H9 (cell line): ENCODE measurements at regions not wholly inside any gene's neighbourhood (a gene's known extent, or its start where the extent isn't known, plus 50 kb on each side); places are given as distances from the start of the nearest gene placed in this dataset.

Experiments
- DNase-seq: peaks from one replicate; pipeline ENCODE4 v3.0.0-alpha.2; 2017
- H2AFZ ChIP-seq: one replicate; pipeline ENCODE4 v1.6.1; 2013; ENCODE audit warnings: mild to moderate bottlenecking, low read length, control low read depth, moderate library complexity
- H2AK5ac ChIP-seq: 2 replicates; pipeline ENCODE4 v1.6.1; 2013; ENCODE audit warnings: low read length, control low read depth, mixed read lengths; ENCODE audit not compliant: insufficient read length
- H2BK120ac ChIP-seq: one replicate; pipeline ENCODE4 v1.6.1; 2013; ENCODE audit warnings: low read depth, mild to moderate bottlenecking, low read length, control low read depth, inconsistent platforms; ENCODE audit not compliant: poor library complexity, severe bottlenecking
- H2BK12ac ChIP-seq: 2 replicates; pipeline ENCODE4 v1.6.1; 2013; ENCODE audit warnings: low read length, control low read depth, mixed read lengths, low read depth; ENCODE audit not compliant: insufficient read length
- H2BK15ac ChIP-seq: 2 replicates; pipeline ENCODE4 v1.6.1; 2013; ENCODE audit warnings: low read depth, low read length, control low read depth
- H2BK20ac ChIP-seq: one replicate; pipeline ENCODE4 v1.6.1; 2013; ENCODE audit warnings: low read depth, mild to moderate bottlenecking, low read length, control low read depth, inconsistent platforms; ENCODE audit not compliant: poor library complexity, severe bottlenecking
- H2BK5ac ChIP-seq: 2 replicates; pipeline ENCODE4 v1.6.1; 2013; ENCODE audit warnings: low read length, control low read depth, mixed read lengths; ENCODE audit not compliant: insufficient read length
- H3K14ac ChIP-seq: 2 replicates; pipeline ENCODE4 v1.6.1; 2013; ENCODE audit warnings: low read length, control low read depth; ENCODE audit not compliant: insufficient read depth
- H3K18ac ChIP-seq: 2 replicates; pipeline ENCODE4 v1.6.1; 2013; ENCODE audit warnings: low read depth, mild to moderate bottlenecking, mixed read lengths, low read length, control low read depth; ENCODE audit not compliant: insufficient read length
- H3K23ac ChIP-seq: 2 replicates; pipeline ENCODE4 v1.6.1; 2013; ENCODE audit warnings: low read length, control low read depth, mixed read lengths, low read depth; ENCODE audit not compliant: insufficient read length
- H3K23me2 ChIP-seq: 2 replicates; pipeline ENCODE4 v1.6.1; 2013; ENCODE audit warnings: low read depth, mild to moderate bottlenecking, mixed read lengths, low read length, control low read depth; ENCODE audit not compliant: insufficient read length, poor library complexity, severe bottlenecking
- H3K27ac ChIP-seq: 2 replicates; pipeline ENCODE4 v1.5.1; 2013; ENCODE audit warnings: low read length, control low read depth, mixed read lengths, low read depth; ENCODE audit not compliant: insufficient read length
- H3K27me3 ChIP-seq: 2 replicates; pipeline ENCODE4 v1.6.1; 2013; ENCODE audit warnings: low read length, control low read depth, inconsistent platforms; ENCODE audit not compliant: insufficient read depth
- H3K4ac ChIP-seq: 2 replicates; pipeline ENCODE4 v1.6.1; 2013; ENCODE audit warnings: low read depth, mild to moderate bottlenecking, control low read depth, inconsistent platforms, low read length, moderate library complexity
- H3K4me1 ChIP-seq: 2 replicates; pipeline ENCODE4 v1.6.1; 2013; ENCODE audit warnings: low read length, control low read depth, inconsistent platforms; ENCODE audit not compliant: insufficient read depth
- H3K4me2 ChIP-seq: 2 replicates; pipeline ENCODE4 v1.6.1; 2013; ENCODE audit warnings: low read length, control low read depth, mixed read lengths; ENCODE audit not compliant: insufficient read length, insufficient read depth
- H3K56ac ChIP-seq: 2 replicates; pipeline ENCODE4 v1.6.1; 2013; ENCODE audit warnings: low read depth, mild to moderate bottlenecking, mixed read lengths, low read length, control low read depth; ENCODE audit not compliant: insufficient read length
- H3K79me1 ChIP-seq: 2 replicates; pipeline ENCODE4 v1.6.1; 2013; ENCODE audit warnings: low read depth, mild to moderate bottlenecking, moderate library complexity, low read length, control low read depth, inconsistent platforms; ENCODE audit not compliant: insufficient read depth, poor library complexity, severe bottlenecking
- H3K79me2 ChIP-seq: 2 replicates; pipeline ENCODE4 v1.6.1; 2013; ENCODE audit warnings: low read length, control low read depth, inconsistent platforms; ENCODE audit not compliant: insufficient read depth
- H3K9ac ChIP-seq: 2 replicates; pipeline ENCODE4 v1.6.1; 2013; ENCODE audit warnings: low read length, control low read depth, mixed read lengths; ENCODE audit not compliant: insufficient read length; ENCODE audit errors: extremely low read depth
- H3K9me3 ChIP-seq: one replicate; pipeline ENCODE4 v1.6.1; 2013; ENCODE audit warnings: low read depth, low read length, inconsistent platforms; ENCODE audit not compliant: control insufficient read depth
- H3T11ph ChIP-seq: one replicate; pipeline ENCODE4 v1.6.1; 2013; ENCODE audit warnings: mild to moderate bottlenecking, low read length, control low read depth, inconsistent platforms
- H4K20me1 ChIP-seq: one replicate; pipeline ENCODE4 v1.6.1; 2013; ENCODE audit not compliant: control insufficient read depth, insufficient read length, insufficient read depth
- H4K5ac ChIP-seq: 2 replicates; pipeline ENCODE4 v1.6.1; 2013; ENCODE audit warnings: low read depth, mild to moderate bottlenecking, mixed read lengths, low read length, control low read depth; ENCODE audit not compliant: insufficient read length
- H4K8ac ChIP-seq: replicated peaks from 2 replicates; pipeline ENCODE4 v1.6.1; 2013; ENCODE audit warnings: low read length, control low read depth, mixed read lengths, low read depth; ENCODE audit not compliant: insufficient read length
- H4K91ac ChIP-seq: 2 replicates; pipeline ENCODE4 v1.6.1; 2013; ENCODE audit warnings: low read depth, mild to moderate bottlenecking, moderate library complexity, mixed read lengths, low read length, control low read depth; ENCODE audit not compliant: insufficient read length
- H3K27ac Mint-ChIP-seq, 3 experiments: 2 replicates in 2 of 3; 3 replicates in 1 of 3; pipeline ENCODE4 v1.8.0; 2020 to 2021; ENCODE audit warnings: mixed read lengths in 3 of 3, mild to moderate bottlenecking in 1 of 3, moderate library complexity in 1 of 3
- H3K27me3 Mint-ChIP-seq: 2 replicates; pipeline ENCODE4 v1.8.0; 2021; ENCODE audit warnings: low read depth, mild to moderate bottlenecking, moderate library complexity, mixed read lengths
- H3K36me3 Mint-ChIP-seq, 3 experiments: 2 replicates in 2 of 3; 3 replicates in 1 of 3; pipeline ENCODE4 v1.8.0; 2020 to 2021; ENCODE audit warnings: low read depth in 3 of 3, mixed read lengths in 3 of 3; ENCODE audit not compliant: insufficient read depth in 1 of 3
- H3K4me1 Mint-ChIP-seq, 2 experiments: 2 replicates each; pipeline ENCODE4 v1.8.0; 2020; ENCODE audit warnings: mixed read lengths in 2 of 2
- H3K4me3 Mint-ChIP-seq, 2 experiments: 2 replicates in 1 of 2; 3 replicates in 1 of 2; pipeline ENCODE4 v1.8.0; 2020 to 2021; ENCODE audit warnings: mild to moderate bottlenecking in 2 of 2, mixed read lengths in 2 of 2, moderate library complexity in 1 of 2
- H3K9me3 Mint-ChIP-seq, 2 experiments: 2 replicates in 1 of 2; 3 replicates in 1 of 2; pipeline ENCODE4 v1.8.0; 2020; ENCODE audit warnings: mild to moderate bottlenecking in 2 of 2, mixed read lengths in 2 of 2, moderate library complexity in 1 of 2
- CTCF ChIP-seq: fragments of 200-600 bp; sonication (generic); conservative IDR thresholded peaks from 3 replicates; pipeline ENCODE4 v1.8.0; 2021; ENCODE audit warnings: antibody characterized with exemption, mild to moderate bottlenecking
- WGBS: extraction: QIAGEN DNeasy Blood & Tissue Kit; methylation state at CpG from one replicate; pipeline ENCODE4 v1.1.7; 2013; ENCODE audit warnings: missing lambda C conversion rate, low lambda C conversion rate, mixed read lengths; ENCODE audit not compliant: insufficient read length; ENCODE audit errors: extremely low coverage; 5-methylcytosine and 5-hydroxymethylcytosine counted together

- Histone ChIP-seq H2AK5ac (no peak overlapping the region), H2BK120ac (no peak overlapping the region), H3K4me1 (no peaks in the 10 kb centered on the region), H3K4me2 (no peak overlapping the region), H3K9me3 (no peaks in the 10 kb centered on the region), H3K23me2 (no peaks in the 10 kb centered on the region), H3K79me1 (no peaks in the 10 kb centered on the region), H3K27ac (no peak overlapping the region), H3K23ac (no peak overlapping the region), H4K8ac (no peak overlapping the region), H3T11ph (no peak overlapping the region), H4K91ac (no peak overlapping the region), H2BK15ac (no peak overlapping the region), H3K4ac (no peak overlapping the region), H4K20me1 (no peaks in the 10 kb centered on the region), H4K5ac (no peak overlapping the region), H3K14ac (no peak overlapping the region), H2BK12ac (no peak overlapping the region), H3K56ac (no peak overlapping the region), H3K79me2 (no peaks in the 10 kb centered on the region), H2BK5ac (no peak overlapping the region), H2BK20ac (no peak overlapping the region), H2AFZ (no peak overlapping the region), H3K9ac (no peak overlapping the region), H3K18ac (no peak overlapping the region), H3K27me3 (no peaks in the 10 kb centered on the region)
- Mint-ChIP-seq H3K27ac (no peak overlapping the region), H3K9me3 (no peaks in the 10 kb centered on the region; a peak in 2 of 5 replicates), H3K27me3 (peaks cover 2% of the 10 kb centered on the region), H3K4me1 (peaks cover 11 to 14% of the 10 kb centered on the region in 2 experiments), H3K36me3 (no peaks in the 10 kb centered on the region), H3K4me3 (no peak overlapping the region)
- no peak for TF ChIP-seq CTCF
- no CpG with 5 or more reads among the region's 3 CpGs for WGBS
- no peak for DNase-seq
These were observed 184.5 kb upstream of the BMPER start for GRCh38 chr7:33720870-33721269.
